Lung microvascular endothelial cell (primary cell): ENCODE measurements at regions not wholly inside any gene's neighbourhood (a gene's known extent, or its start where the extent isn't known, plus 50 kb on each side); places are given as distances from the start of the nearest gene placed in this dataset.
A peak's percentile ranks its signal among the peaks of the same experiment; 100 is the strongest.
"Not testable (repeated sequence)": the region's sequence is repeated elsewhere in the genome, so short reads cannot be mapped to it uniquely, and the experiment has no call there.

ENCODE experiments used
- DNase-seq, 2 donors: peaks; one replicate each; pipeline versions ENCODE4 v3.0.0 to v3.0.0-alpha.2; 2010; ENCODE audit warnings: low read depth in 2 of 2

DNA sequence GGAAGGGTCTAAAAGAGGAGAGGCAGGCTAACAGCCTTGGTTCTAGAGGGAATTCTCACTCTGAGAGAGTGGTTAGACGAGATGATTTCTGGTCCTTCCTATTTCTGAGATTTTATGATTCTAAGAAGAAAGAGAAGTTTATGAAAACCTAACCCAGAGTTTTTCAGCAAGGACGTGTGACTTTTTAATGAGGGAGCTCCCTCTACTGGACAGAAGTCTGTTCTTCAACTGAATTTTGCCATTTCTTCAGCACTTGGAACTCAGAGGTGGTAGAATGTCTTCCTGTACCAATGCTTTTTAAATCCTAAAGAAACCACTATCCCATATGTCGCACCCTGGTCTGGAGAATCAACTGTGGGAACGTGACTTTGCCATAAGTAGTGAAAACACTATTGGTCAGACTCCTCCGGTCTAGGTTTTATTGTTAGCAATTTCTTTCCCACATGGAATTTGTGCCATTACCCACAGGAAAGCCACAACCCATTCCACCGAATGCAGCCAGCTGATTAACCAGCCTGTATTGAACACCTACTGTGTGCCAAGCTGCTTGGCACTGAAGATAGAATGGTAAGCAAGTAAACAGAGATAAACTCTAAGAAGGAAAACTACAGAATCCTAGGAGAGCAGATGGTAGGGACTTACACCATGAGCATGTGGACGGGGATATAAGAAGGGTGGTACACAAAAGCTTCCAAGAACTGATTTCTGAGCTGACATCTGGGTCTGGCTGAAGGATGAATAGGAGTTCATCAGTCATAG, 199.5 kb upstream of the LMCD1 start:
- peak; percentile 61 to 62 for DNase-seq

DNA sequence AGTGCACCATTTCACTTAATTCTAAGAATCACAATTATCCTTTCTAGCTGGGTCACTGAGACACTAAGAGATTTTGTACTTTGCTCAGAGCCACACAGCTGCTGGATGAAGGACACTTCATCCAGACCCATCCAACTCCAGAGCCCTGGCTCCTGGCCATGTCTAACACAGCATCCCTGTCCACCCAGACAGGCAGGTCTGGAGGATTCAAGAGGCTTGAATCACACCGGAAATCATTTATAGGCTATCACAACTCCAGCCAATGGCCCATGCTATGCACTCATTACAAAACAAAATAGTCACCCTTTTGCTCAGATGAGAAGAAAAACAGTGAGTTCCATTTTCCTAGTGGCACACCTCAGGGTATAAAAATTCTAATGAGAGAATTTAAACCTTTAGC, 198.2 kb upstream of the LMCD1 start:
- DNase-seq: no peak

DNA sequence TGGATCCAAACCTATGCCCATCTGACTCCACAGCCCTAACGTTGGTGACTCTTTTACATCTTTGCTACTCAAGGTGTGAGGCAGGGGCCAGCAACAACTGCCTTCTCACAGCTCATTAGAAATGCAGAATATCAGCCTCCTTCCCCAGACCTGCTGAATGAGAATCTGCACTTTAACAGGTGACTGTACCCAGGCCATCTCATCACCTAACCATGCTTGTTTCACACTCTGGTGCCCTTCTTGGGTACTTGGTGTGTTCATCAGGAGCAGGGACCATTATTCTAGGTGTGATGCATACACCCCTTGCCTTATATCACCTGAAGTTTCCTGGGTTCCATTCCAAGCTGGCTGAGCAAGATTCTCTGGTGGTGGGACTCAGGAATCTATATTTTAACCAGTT, 196.3 kb upstream of the LMCD1 start:
- DNase-seq: no peak

DNA sequence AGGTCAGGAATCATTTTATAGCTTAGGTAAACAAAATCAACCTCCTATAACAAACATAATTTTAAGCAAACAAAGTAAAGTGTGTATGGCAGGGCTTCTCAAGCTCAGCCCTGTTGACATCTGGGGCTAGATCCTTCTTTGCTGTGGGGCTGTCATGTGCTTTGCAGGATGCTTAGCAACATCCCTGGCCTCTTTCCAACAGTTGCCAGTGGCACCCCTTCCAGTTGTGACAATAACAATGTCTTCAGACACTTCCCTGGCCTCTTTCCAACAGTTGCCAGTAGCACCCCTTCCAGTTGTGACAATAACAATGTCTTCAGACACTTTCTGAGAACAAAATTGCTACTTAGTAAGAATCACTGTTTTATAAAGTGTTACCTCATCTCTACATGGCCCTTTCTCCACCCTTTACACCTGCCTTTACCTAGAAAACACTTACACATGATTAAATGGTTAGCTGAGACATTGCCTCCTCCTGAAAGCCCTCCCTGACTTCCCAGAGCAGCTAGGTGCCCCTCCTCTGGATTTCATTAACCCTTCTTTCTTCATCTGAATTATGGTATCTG, 194.0 kb upstream of the LMCD1 start:
- no peak for DNase-seq

DNA sequence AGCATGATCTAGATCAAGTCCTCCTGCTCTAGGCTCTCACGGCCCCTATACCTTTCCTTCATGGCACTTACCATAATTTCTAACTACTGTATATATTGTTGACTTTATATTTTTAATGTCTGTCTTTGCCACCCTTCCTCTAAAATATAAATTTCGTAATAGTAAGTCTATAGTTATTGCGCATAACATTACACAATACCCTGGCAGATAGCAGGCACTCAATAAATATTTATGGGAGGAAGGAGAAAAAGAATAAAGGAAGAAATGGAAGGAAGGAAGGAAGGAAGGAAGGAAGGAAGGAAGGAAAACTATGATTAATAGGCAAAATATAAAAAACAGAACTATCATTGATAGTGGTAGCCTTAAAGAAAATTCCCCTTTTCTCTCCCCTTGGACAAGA, 190.3 kb upstream of the LMCD1 start:
- no peak for DNase-seq

DNA sequence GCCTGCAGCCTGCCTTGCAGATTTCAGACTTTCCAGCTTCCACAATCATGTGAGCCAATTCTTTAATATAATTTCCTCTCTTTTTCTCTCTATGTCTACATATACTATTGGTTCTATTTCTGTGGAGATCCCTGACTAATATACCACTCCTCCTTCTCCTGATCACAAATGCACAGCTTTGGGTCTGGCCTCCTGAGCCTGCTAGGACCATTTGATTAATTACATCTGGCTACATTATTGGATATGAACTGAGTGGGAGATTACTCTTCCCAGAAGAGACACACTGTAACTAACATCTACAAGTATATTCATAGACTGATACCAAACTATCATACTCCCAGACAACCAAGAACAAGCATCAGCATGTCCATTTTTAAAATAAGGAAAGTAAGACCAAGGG, 188.9 kb upstream of the LMCD1 start:
- DNase-seq: no peak

DNA sequence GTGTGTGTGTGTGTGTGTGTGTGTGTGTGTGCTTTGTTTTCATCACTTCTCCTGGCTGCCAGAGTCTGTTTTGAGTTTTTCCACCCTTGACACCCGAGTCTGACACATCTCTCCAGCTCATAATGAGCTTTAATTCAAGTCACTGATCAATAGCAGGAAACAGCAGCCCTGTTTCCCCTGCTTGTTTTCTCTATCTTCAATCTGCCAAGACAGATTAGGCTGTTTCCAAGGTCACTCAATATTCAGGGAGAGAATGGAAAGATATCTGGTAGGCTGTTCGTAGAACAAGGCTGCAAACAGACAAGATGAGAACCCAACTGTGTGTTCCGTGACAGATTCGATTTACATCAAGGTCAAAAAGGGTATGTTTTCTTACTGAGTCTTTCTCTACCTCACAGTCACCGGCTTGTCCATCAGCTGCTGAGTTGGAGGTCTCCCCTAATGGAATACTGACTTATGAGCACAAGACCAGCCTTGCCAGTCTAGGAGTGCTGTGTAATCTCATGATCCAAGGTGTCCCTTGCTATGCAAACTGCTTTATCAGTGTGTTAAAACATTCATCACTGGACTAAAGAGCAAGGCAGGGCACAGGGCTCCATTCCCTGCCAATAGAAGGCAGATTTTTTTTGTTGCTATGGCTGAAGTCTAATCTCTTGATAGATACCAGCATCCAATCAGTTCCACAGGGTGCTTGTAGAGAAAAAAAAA, 187.9 kb upstream of the LMCD1 start:
- no peak for DNase-seq

DNA sequence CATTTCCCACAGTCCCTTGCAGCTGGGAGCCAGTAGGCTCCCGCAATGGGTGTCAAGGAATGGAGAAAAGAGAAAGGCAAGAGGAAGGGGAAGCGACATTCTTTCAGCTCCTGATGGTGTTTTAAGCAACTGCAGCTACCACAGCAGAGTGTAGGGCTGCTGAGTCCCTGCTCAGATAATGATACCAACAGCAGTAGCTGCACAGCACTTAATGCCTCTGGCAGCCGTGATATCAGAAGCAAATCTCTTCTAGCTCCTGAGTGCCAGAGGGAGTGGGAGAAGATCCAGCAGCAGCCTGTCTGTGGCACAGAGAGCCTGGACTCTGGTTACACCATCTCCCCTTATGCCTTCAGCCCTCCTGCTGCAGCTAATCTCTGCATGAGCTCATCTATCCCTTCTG, 186.1 kb upstream of the LMCD1 start:
- not testable (repeated sequence) for DNase-seq

DNA sequence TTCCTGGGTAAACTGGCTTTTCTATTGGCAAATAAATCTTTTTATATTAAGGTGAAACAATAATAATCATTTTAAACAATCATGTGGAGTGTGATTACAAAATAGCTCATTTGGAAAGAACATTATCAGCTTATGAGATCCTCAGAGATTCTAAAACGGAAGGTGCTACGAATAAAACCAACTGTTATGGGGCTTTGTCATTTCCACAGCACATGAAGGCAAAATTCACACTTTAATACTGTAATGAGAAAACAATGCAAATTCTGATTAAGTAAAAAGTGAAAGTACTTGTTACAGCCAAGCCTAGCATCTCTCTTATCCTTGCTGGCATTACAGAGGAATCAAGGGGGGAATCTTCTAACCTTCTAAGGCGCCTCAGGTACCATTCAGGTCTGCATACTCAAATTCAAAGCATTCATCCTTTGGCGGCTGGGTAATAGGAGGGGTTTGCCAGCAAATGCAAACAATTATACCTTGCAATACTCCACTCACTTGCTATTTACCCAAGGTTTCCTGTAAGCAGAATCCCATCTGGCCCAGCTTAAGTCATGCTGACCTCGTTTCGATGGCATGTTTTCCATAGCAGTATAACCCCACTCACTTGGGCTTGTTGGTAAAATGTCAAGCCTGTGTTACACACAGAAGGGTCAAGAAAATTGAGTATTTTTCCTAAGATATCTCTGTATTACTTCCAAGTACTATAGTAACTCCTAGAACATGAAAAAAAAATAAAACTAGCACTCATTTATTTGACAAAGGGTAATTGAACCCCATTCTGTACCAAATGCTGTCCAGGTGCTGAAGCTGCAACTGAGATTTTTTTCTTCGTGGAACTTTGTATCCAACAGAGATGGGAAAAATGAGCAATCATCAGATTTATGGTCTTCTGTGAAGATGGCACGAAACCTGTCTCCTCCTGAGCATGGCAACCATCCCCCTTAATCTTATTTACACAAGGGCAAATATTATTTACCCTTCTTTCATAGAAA, 183.7 kb upstream of the LMCD1 start:
- DNase-seq: no peak

DNA sequence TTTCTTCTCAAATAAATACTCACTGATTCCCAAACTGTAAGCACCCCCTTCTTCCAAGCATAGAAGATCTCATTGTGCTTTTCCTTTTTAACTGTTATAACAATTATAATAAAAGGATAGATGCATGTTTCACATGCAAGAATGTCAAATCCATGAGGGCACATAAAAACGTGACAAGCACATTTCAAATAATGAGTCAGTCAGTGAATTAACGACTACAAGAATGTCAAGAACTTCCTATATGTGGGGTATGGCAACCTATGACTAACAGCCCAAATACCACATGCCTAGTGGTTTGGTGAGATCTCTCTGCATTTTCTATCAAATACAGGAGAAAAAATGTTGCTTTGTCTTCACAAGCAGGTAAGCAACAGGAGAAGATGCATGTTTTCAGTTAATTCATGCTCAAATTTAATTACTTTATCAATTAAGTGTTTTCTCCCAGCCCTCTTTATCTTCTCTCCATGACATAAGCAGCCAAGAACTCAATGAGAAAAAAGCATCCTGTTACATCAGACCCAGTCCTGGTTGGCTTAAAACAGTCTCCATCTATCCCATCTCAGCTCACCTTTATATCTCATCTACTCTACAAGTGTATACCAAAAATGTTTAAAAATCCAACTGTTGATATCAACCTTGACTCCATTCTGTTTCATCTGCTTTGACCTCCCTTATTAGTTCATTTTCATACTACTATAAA, 181.5 kb upstream of the LMCD1 start:
- DNase-seq: peak in 1 of 2 donors; percentile 41

DNA sequence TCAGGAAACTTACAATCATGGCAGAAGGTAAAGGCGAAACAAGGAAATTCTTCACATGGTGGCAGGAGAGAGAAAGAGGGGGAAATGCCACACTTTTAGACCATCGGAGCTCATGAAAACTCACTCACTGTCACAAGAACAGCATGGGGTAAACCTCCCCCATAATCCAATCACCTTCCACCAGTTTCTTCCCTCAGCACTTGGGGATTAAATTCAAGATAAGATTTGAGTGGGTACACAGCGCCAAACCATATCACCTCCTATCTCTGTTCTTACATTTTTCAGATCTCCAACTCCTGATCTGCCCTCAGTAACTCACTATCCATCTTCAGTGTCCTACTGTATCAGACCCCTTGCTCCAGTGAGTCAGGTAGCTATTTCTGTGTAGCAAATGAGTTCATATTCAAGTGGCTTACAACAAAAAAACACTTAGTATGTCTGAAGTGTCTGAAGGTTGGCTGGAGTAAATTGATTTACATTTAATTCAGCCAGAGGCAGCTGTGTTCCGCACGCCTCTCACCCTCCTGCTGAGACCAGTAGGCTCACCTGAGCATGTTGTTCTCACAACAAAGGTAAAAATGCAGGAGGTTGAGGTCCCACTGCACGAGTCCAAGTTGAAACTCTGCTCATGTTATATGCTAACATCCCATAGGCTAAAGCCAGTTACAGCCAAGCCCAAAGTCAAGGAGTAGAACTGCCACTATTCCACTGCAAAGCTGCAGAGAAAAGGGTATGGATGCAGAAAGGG, 180.7 kb upstream of the LMCD1 start:
- DNase-seq: no peak

DNA sequence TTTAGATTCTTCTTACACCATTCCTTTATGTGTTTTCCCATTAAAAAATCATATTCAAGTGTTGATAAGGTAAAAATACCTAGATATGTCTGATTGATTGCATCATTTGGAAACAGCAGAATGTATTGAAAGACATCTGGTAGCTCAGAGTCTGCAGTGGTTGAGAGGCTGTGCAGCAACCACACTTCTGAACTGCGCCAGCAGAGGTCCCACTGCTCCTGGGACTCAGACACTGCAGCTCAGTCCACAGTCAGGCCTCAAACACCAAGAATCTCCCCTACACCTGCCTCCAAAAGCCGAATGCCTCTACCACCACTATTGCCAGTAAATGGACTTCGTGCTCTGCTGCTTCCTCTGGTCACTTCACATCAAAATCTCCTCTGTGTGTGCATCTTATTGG, 176.9 kb upstream of the LMCD1 start:
- peak; percentile 37 for DNase-seq

DNA sequence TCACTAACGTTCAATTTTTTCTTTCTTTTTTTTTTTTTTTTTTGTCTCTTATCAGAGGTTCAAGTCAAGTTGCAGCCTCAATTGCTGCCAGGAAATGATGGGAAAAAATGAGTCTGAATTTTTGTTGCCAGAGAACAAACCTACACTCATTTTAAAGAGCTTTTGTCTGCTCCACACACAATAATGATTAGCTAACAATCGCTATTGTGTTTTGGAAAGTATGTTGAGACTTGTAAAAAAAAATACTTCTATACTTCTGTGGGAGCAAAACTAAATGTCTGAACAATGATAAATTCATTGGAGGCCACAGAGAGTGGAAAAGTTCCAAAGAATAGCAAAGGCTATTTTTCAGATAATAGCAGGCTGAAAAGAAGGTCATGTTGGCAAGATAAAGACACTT, 176.3 kb upstream of the LMCD1 start:
- no peak for DNase-seq

DNA sequence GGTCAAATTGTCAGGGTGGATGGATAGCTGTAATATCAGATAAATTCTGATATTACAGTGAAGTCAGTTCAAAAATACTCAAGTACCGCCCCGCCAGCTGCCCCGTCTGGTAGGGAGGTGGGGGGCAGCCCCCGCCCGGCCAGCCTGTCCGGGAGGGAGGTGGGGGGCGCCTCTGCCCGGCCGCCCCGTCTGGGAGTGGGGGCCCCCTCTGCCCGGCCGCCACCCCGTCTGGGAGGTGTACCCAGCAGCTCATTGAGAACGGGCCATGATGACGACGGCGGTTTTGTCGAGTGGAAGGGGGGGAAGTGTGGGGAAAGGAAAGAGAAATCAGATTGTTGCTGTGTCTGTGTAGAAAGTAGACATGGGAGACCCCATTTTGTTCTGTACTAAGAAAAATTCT, 175.8 kb upstream of the LMCD1 start:
- not testable (repeated sequence) for DNase-seq

DNA sequence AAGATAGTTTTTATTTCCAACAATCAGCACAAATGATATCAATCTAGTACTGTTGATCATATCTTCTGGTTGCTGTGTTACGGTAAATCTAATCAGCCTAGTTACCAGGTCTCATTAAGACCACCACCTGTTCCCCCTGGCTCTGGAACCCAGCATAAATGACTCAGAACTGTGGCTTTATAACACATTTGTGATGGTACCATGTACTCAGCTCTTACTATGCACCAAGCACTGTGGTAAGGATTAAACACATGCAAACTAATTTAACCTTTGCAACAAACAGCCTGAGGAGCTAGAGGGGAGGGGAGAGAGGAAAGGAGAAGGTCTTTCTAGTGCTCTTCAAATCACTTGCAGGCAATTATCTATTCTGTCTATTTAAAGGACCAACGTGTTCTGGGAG, 173.9 kb upstream of the LMCD1 start:
- DNase-seq: no peak

DNA sequence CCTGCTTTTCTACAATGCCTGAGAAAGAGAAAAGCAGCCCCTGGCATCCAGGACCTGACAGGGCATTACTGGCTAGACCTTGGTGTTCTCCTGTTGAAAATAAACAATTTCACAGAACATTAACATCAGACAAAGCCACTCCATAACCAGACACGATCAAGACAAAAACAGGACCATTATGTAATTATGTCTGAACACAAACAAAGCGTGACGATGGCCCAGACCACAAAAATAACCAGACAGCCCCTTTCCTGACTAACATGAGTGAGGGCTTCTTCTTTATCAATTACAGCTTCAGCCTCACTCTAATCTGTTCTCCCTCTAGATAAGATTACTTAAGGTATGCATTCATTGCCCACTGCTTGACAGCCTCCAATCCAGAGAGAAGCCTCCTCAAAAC, 172.7 kb upstream of the LMCD1 start:
- no peak for DNase-seq

DNA sequence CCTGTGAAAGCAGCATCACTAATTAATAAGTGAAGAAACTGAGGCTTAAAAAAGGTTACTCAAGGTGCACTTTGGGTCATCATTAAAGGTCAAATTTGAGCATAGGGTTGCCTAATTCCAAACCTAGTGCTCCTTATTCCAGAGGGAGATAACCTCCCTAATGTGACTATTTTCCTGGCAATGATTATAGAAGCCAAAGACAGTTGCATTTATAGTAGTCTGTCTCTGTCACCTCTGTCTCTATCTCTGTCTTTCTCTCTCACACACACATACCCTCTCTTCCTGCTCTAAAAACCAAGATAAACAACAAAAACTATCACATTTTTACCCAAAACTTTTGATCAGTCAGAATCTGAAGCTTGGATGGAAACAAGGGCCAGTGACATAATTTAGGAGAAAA, 172.0 kb upstream of the LMCD1 start:
- no peak for DNase-seq

DNA sequence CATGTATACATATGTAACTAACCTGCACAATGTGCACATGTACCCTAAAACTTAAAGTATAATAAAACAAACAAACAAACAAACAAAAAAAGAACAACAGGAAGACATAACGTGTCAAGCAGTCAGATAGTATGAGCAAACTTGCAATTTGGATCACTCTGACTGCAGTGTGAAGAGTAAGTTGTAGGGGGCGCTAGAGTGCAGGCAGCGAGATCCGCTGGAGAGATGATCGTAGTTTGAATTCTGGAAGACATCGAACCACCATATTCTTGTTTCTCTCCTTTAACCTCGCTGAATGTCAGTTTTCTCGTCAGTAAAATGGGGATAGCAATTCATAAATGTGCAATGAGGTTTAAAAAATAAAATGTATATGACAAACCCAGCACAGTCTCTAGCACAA, 165.2 kb upstream of the LMCD1 start:
- DNase-seq: no peak

DNA sequence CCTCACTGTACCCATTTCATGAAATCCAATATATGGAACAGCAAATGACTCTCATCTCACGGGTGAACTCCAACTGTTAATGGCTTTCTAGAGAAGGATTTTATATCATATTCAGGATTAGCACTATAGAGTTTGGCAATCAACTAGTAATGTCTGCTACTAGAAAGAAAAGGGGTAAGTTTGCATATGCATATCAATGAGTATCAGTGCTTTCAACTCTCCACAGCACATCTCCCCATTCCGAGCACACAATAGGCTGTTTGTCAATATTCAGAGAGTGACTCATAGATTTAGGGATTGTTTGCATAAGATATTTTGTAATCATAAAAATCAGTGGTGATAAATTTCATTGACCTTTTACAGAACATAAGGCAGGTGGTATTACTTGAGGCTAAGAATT, 163.2 kb upstream of the LMCD1 start:
- no peak for DNase-seq

DNA sequence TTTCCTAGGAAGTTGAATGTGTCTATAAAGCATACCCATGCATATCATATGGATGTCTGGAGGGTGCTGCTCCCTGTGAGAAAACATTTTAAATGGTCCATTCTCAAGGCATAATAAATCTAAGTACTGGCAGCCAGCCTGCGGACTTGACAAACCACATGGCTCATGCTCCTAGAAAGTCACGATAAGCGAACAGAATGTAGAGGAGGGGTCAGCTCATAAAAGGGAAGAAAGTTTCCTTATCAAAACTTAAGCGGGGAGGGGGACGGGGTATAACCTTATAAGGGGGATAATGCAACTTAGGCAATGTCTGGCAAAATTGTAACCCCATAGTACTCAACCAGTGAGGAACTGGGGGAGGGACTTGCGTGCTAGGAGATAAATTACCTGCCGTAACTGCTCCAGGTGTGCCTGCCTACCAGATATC, 159.8 kb upstream of the LMCD1 start:
- DNase-seq: no peak
